Osteoblast (primary cell): ENCODE measurements at regions not wholly inside any gene's neighbourhood (a gene's known extent, or its start where the extent isn't known, plus 50 kb on each side); places are given as distances from the start of the nearest gene placed in this dataset.

Experiments
- DNase-seq: peaks from one replicate; pipeline ENCODE4 v3.0.0; 2011; ENCODE audit warnings: low spot score, mixed read lengths; ENCODE audit not compliant: insufficient read length; ENCODE audit errors: missing footprints
- H2AFZ ChIP-seq: 2 replicates; pipeline ENCODE4 v1.6.0; 2011; ENCODE audit warnings: mild to moderate bottlenecking, low read length
- H3K27ac ChIP-seq: 2 replicates; pipeline ENCODE4 v1.5.1; 2011; ENCODE audit warnings: mild to moderate bottlenecking, low read depth, low read length, moderate library complexity
- H3K27me3 ChIP-seq: 2 replicates; pipeline ENCODE4 v1.6.0; 2012; ENCODE audit warnings: mild to moderate bottlenecking, control low read depth, inconsistent platforms, low read length, moderate library complexity; ENCODE audit not compliant: insufficient read depth
- H3K36me3 ChIP-seq: 2 replicates; pipeline ENCODE4 v1.5.1; 2011; ENCODE audit warnings: mild to moderate bottlenecking, low read length, control low read depth, moderate library complexity; ENCODE audit not compliant: insufficient read depth
- H3K4me1 ChIP-seq: 2 replicates; pipeline ENCODE4 v1.5.1; 2011; ENCODE audit warnings: mild to moderate bottlenecking, low read length, control low read depth, moderate library complexity; ENCODE audit not compliant: insufficient read depth
- H3K4me2 ChIP-seq: 2 replicates; pipeline ENCODE4 v1.6.0; 2011; ENCODE audit warnings: mild to moderate bottlenecking, low read length; ENCODE audit not compliant: insufficient read depth
- H3K4me3 ChIP-seq: fragments of 200-600 bp; sonication (generic); 3 replicates; pipeline ENCODE4 v1.5.1; 2012; ENCODE audit warnings: mild to moderate bottlenecking, low read length, inconsistent platforms; ENCODE audit not compliant: insufficient read depth
- H3K79me2 ChIP-seq: 2 replicates; pipeline ENCODE4 v1.6.0; 2012; ENCODE audit warnings: mild to moderate bottlenecking, low read length, control low read depth, inconsistent platforms; ENCODE audit not compliant: insufficient read depth
- H3K9me3 ChIP-seq: 2 replicates; pipeline ENCODE4 v1.5.1; 2011; ENCODE audit warnings: low read depth, low read length, control low read depth
- H4K20me1 ChIP-seq: 2 replicates; pipeline ENCODE4 v1.6.0; 2012; ENCODE audit warnings: mild to moderate bottlenecking, low read length, control low read depth; ENCODE audit not compliant: insufficient read depth
- CTCF ChIP-seq: IDR thresholded peaks from 2 replicates; pipeline ENCODE4 v1.5.1; 2011; ENCODE audit warnings: mild to moderate bottlenecking, low read depth, low read length, moderate library complexity; ENCODE audit errors: extremely low read depth

- no peak for DNase-seq
- H3K4me1 ChIP-seq = peaks cover 26% of the 10 kb centered on the region
- H3K4me3 ChIP-seq = no peak overlapping the region
- no peaks in the 10 kb centered on the region for H4K20me1 ChIP-seq
- H2AFZ ChIP-seq = no peak overlapping the region
- H3K79me2 ChIP-seq = no peaks in the 10 kb centered on the region
- TF ChIP-seq CTCF = no peak
- no peak overlapping the region for H3K4me2 ChIP-seq
- no peaks in the 10 kb centered on the region for H3K9me3 ChIP-seq
- no peak overlapping the region for H3K27ac ChIP-seq
- H3K27me3 ChIP-seq = no peaks in the 10 kb centered on the region
- H3K36me3 ChIP-seq = no peaks in the 10 kb centered on the region
These were observed 58.3 kb upstream of the IFFO2 start for GRCh38 chr1:19014765-19015164.

GRCh38 chr1:19013826-19014548 is 57.5 kb upstream of the IFFO2 start:
- Histone ChIP-seq H3K4me1 (peaks cover 31% of the 10 kb centered on the region), H3K4me2 (no peak overlapping the region), H3K79me2 (no peaks in the 10 kb centered on the region), H3K4me3 (no peak overlapping the region), H3K27ac (no peak overlapping the region), H3K9me3 (no peaks in the 10 kb centered on the region), H2AFZ (no peak overlapping the region), H3K27me3 (no peaks in the 10 kb centered on the region), H3K36me3 (no peaks in the 10 kb centered on the region), H4K20me1 (no peaks in the 10 kb centered on the region)
- TF ChIP-seq CTCF = no peak
- no peak for DNase-seq

GRCh38 chr1:19011845-19012231 is 55.4 kb upstream of the IFFO2 start:
- Histone ChIP-seq H3K4me2 (peak overlapping the region; percentile 53), H4K20me1 (no peaks in the 10 kb centered on the region), H3K4me3 (no peak overlapping the region), H3K36me3 (no peaks in the 10 kb centered on the region), H3K4me1 (peaks cover 31% of the 10 kb centered on the region), H3K27me3 (no peaks in the 10 kb centered on the region), H3K9me3 (no peaks in the 10 kb centered on the region), H3K27ac (peak overlapping the region; percentile 93), H2AFZ (peak overlapping the region; percentile 57), H3K79me2 (no peaks in the 10 kb centered on the region)
- DNase-seq = no peak
- no peak for TF ChIP-seq CTCF

GRCh38 chr1:19010995-19011844 is 54.7 kb upstream of the IFFO2 start:
- no peaks in the 10 kb centered on the region for H3K27me3 ChIP-seq
- peak overlapping the region; percentile 57 for H2AFZ ChIP-seq
- no peak for TF ChIP-seq CTCF
- DNase-seq = peak; percentile 95
- H4K20me1 ChIP-seq = no peaks in the 10 kb centered on the region
- no peaks in the 10 kb centered on the region for H3K79me2 ChIP-seq
- no peak overlapping the region for H3K4me3 ChIP-seq
- peak overlapping the region; percentile 93 for H3K27ac ChIP-seq
- H3K9me3 ChIP-seq = no peaks in the 10 kb centered on the region
- no peaks in the 10 kb centered on the region for H3K36me3 ChIP-seq
- H3K4me1 ChIP-seq = peaks cover 31% of the 10 kb centered on the region
- H3K4me2 ChIP-seq = peak overlapping the region; percentile 53
